ENCODE measurements at regions not wholly inside any gene's neighbourhood (a gene's known extent, or its start where the extent isn't known, plus 50 kb on each side); places are given as distances from the start of the nearest gene placed in this dataset.
A peak's percentile ranks its signal among the peaks of the same experiment; 100 is the strongest.

DNA sequence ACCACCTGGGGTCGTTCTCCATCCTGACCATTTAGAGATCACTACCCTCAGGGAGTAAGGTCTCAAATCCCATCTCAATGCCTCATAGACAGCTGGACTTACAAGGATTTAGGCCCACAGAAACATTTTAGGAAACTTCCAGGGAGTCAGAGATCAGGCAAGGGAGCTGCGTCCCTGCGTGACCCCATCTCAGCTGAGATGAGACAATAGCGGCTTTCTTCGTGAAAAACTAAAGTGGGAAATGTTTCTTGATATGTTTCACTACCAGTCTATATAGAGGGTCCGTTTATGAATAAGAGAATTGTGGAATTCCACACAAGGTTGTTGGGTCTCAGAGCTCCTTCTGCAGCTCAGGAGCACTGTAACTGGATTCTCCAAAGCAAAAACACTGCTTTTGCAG is 105.1 kb downstream of the VCPKMT start:
- H3K9me3 Mint-ChIP-seq, result no peaks in the 10 kb centered on the region
- H3K27me3 Mint-ChIP-seq, result no peaks in the 10 kb centered on the region
- no peak overlapping the region for H3K4me3 ChIP-seq (ENCODE audit: control insufficient read depth in 1 of 2, extremely low read depth in 1 of 2, low read length in 1 of 2)
- no peak overlapping the region for H3K27ac Mint-ChIP-seq
- 100% methylated on average over 1 of the region's 6 CpGs for WGBS (ENCODE audit: insufficient coverage)
- DNase-seq (no peak), ATAC-seq (replicated peaks in 1 of 4) (no peak)
- H3K4me1 ChIP-seq (ENCODE audit: control insufficient read depth in 1 of 2, extremely low read depth in 1 of 2, insufficient read depth in 2 of 2, low read length in 2 of 2), result peaks cover 0 to under 1% of the 10 kb centered on the region in 2 experiments
- ChIA-PET POLR2A (no interaction called here), CTCF (no interaction called here)
- no peak overlapping the region for H3K4me3 Mint-ChIP-seq
- H3K4me1 Mint-ChIP-seq, result peaks cover 8 to 22% (median 21%) of the 10 kb centered on the region in 3 donors
- H3K27ac ChIP-seq (ENCODE audit: low read length), result no peak overlapping the region
- H3K27me3 ChIP-seq (replicated peaks in 1 of 2; ENCODE audit: control insufficient read depth in 2 of 2, extremely low read depth in 1 of 2, insufficient read depth in 2 of 2, low read length in 1 of 2), result no peaks in the 10 kb centered on the region
- peaks cover 14% of the 10 kb centered on the region for H3K36me3 Mint-ChIP-seq
- H3K36me3 ChIP-seq (ENCODE audit: control insufficient read depth in 2 of 2, extremely low read depth in 1 of 2, insufficient read depth in 1 of 2, low read length in 1 of 2), result peaks cover 4 to 6% of the 10 kb centered on the region in 2 donors
- no peaks in the 10 kb centered on the region for H3K9me3 ChIP-seq

DNA sequence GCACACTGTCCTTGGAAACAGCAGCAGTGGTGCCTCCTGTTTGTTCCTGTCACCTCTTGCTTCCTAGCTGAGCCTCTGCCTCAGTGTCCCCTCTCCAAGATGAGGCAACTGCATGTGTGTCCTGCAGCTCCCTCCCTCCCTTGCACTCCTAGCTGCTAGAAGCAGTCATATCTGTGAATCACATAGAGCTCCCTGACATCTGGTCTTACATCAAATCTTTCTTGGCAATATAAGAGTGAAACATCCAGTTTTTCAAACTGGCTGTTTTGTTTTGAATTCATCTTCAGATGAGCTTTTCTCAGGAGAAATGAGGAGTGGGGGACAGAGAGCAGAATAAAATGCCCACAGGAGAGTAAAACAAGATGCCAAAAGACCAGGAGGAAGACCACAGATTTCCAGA is 103.7 kb downstream of the VCPKMT start:
- DNase-seq (no peak), ATAC-seq (replicated peaks in 1 of 4) (no peak)
- Mint-ChIP-seq H3K36me3 (peaks cover 14% of the 10 kb centered on the region), H3K4me3 (no peak overlapping the region), H3K4me1 (peaks cover 10 to 31% (median 23%) of the 10 kb centered on the region in 3 donors), H3K27ac (peak overlapping the region in 1 of 2 donors; percentile 34), H3K9me3 (no peaks in the 10 kb centered on the region), H3K27me3 (no peaks in the 10 kb centered on the region)
- H3K9me3 ChIP-seq, result no peaks in the 10 kb centered on the region
- H3K36me3 ChIP-seq (ENCODE audit: control insufficient read depth in 2 of 2, extremely low read depth in 1 of 2, insufficient read depth in 1 of 2, low read length in 1 of 2), result peaks cover 4 to 6% of the 10 kb centered on the region in 2 donors
- no peaks in the 10 kb centered on the region for H3K27me3 ChIP-seq (replicated peaks in 1 of 2; ENCODE audit: control insufficient read depth in 2 of 2, extremely low read depth in 1 of 2, insufficient read depth in 2 of 2, low read length in 1 of 2)
- peaks cover 0 to 10% of the 10 kb centered on the region in 2 experiments for H3K4me1 ChIP-seq (ENCODE audit: control insufficient read depth in 1 of 2, extremely low read depth in 1 of 2, insufficient read depth in 2 of 2, low read length in 2 of 2)
- POLR2A ChIA-PET, result interaction anchor here in 1 of 2 donors (0.5 to 0.6 kb wide), 2 partner anchors 14 to 88 kb away, joined by 3 read pairs; no protein-coding TSS in a partner anchor
- no peak overlapping the region for H3K4me3 ChIP-seq (ENCODE audit: control insufficient read depth in 1 of 2, extremely low read depth in 1 of 2, low read length in 1 of 2)
- CTCF ChIA-PET, result interaction anchor here (0.6 to 0.9 kb wide), 3 partner anchors 15 to 25 kb away, joined by 3 to 4 read pairs (median 3); no protein-coding TSS in a partner anchor
- no peak overlapping the region for H3K27ac ChIP-seq (ENCODE audit: low read length)

GRCh38 chr14:50013198-50013918 is 103.0 kb downstream of the VCPKMT start:
- Mint-ChIP-seq H3K4me1 (peaks cover 10 to 31% (median 23%) of the 10 kb centered on the region in 3 donors), H3K36me3 (peaks cover 14% of the 10 kb centered on the region), H3K9me3 (no peaks in the 10 kb centered on the region), H3K4me3 (no peak overlapping the region), H3K27me3 (no peaks in the 10 kb centered on the region), H3K27ac (peak overlapping the region in 1 of 2 donors; percentile 40)
- Histone ChIP-seq H3K4me1 (ENCODE audit: control insufficient read depth in 1 of 2, extremely low read depth in 1 of 2, insufficient read depth in 2 of 2, low read length in 2 of 2) (peaks cover 0 to 10% of the 10 kb centered on the region in 2 experiments), H3K27me3 (replicated peaks in 1 of 2; ENCODE audit: control insufficient read depth in 2 of 2, extremely low read depth in 1 of 2, insufficient read depth in 2 of 2, low read length in 1 of 2) (no peaks in the 10 kb centered on the region), H3K27ac (ENCODE audit: low read length) (no peak overlapping the region), H3K36me3 (ENCODE audit: control insufficient read depth in 2 of 2, extremely low read depth in 1 of 2, insufficient read depth in 1 of 2, low read length in 1 of 2) (peaks cover 4 to 6% of the 10 kb centered on the region in 2 donors), H3K9me3 (no peaks in the 10 kb centered on the region), H3K4me3 (ENCODE audit: control insufficient read depth in 1 of 2, extremely low read depth in 1 of 2, low read length in 1 of 2) (no peak overlapping the region)
- DNase-seq (no peak), ATAC-seq (replicated peaks in 1 of 4) (no peak)
- POLR2A ChIA-PET, result interaction anchor here in 1 of 2 donors (0.5 kb wide), 1 partner anchor 160 kb away, joined by 7 read pairs; no protein-coding TSS in a partner anchor
- CTCF ChIA-PET, result interaction anchor here in 1 of 2 donors (0.8 kb wide), 1 partner anchor 14 kb away, joined by 3 read pairs; no protein-coding TSS in a partner anchor
- WGBS (ENCODE audit: insufficient coverage), result 88% methylated on average over 4 of the region's 7 CpGs

GRCh38 chr14:50013934-50014333 is 102.4 kb downstream of the VCPKMT start:
- no peak overlapping the region for H3K27ac ChIP-seq (ENCODE audit: low read length)
- Mint-ChIP-seq H3K27ac (no peak overlapping the region), H3K9me3 (no peaks in the 10 kb centered on the region), H3K4me3 (no peak overlapping the region), H3K36me3 (peaks cover 18% of the 10 kb centered on the region), H3K4me1 (peaks cover 10 to 31% (median 20%) of the 10 kb centered on the region in 3 donors), H3K27me3 (no peaks in the 10 kb centered on the region)
- peaks cover 4 to 6% of the 10 kb centered on the region in 2 donors for H3K36me3 ChIP-seq (ENCODE audit: control insufficient read depth in 2 of 2, extremely low read depth in 1 of 2, insufficient read depth in 1 of 2, low read length in 1 of 2)
- H3K4me1 ChIP-seq (ENCODE audit: control insufficient read depth in 1 of 2, extremely low read depth in 1 of 2, insufficient read depth in 2 of 2, low read length in 2 of 2), result peaks cover 0 to 10% of the 10 kb centered on the region in 2 experiments
- no peak overlapping the region for H3K4me3 ChIP-seq (ENCODE audit: control insufficient read depth in 1 of 2, extremely low read depth in 1 of 2, low read length in 1 of 2)
- no peaks in the 10 kb centered on the region for H3K27me3 ChIP-seq (replicated peaks in 1 of 2; ENCODE audit: control insufficient read depth in 2 of 2, extremely low read depth in 1 of 2, insufficient read depth in 2 of 2, low read length in 1 of 2)
- no CpG with 5 or more reads among the region's 2 CpGs for WGBS (ENCODE audit: insufficient coverage)
- ATAC-seq (replicated peaks in 1 of 4) (no peak), DNase-seq (no peak)
- ChIA-PET CTCF (no interaction called here), POLR2A (interaction anchor here in 1 of 2 donors (0.5 kb wide), 1 partner anchor 161 kb away, joined by 7 read pairs; no protein-coding TSS in a partner anchor)
- no peaks in the 10 kb centered on the region for H3K9me3 ChIP-seq

GRCh38 chr14:50014809-50015430 is 101.5 kb downstream of the VCPKMT start:
- POLR2A ChIA-PET, result no interaction called here
- CTCF ChIA-PET, result interaction anchor here (0.6 to 0.9 kb wide), 2 partner anchors 24 to 31 kb away, joined by 3 read pairs; no protein-coding TSS in a partner anchor

GRCh38 chr14:50015716-50016115 is 100.7 kb downstream of the VCPKMT start:
- H3K36me3 ChIP-seq (ENCODE audit: control insufficient read depth in 2 of 2, extremely low read depth in 1 of 2, insufficient read depth in 1 of 2, low read length in 1 of 2), result peaks cover 0 to under 1% of the 10 kb centered on the region in 2 donors
- peaks cover 3 to 9% (median 5%) of the 10 kb centered on the region in 3 donors for H3K9me3 Mint-ChIP-seq
- peaks cover 29% of the 10 kb centered on the region for H3K36me3 Mint-ChIP-seq
- WGBS (ENCODE audit: insufficient coverage), result no CpG with 5 or more reads among the region's 3 CpGs
- H3K9me3 ChIP-seq, result no peaks in the 10 kb centered on the region
- DNase-seq (no peak), ATAC-seq (replicated peaks in 1 of 4) (no peak)
- ChIA-PET POLR2A (no interaction called here), CTCF (interaction anchor here (0.6 to 1.0 kb wide), 3 partner anchors 24 to 150 kb away, joined by 3 read pairs; no protein-coding TSS in a partner anchor)
- no peak overlapping the region for H3K4me3 ChIP-seq (ENCODE audit: control insufficient read depth in 1 of 2, extremely low read depth in 1 of 2, low read length in 1 of 2)
- H3K4me1 ChIP-seq (ENCODE audit: control insufficient read depth in 1 of 2, extremely low read depth in 1 of 2, insufficient read depth in 2 of 2, low read length in 2 of 2), result peaks cover 0 to 10% of the 10 kb centered on the region in 2 experiments
- peak overlapping the region in 1 of 2 donors; percentile 25 for H3K27ac Mint-ChIP-seq
- no peaks in the 10 kb centered on the region for H3K27me3 Mint-ChIP-seq
- no peaks in the 10 kb centered on the region for H3K27me3 ChIP-seq (replicated peaks in 1 of 2; ENCODE audit: control insufficient read depth in 2 of 2, extremely low read depth in 1 of 2, insufficient read depth in 2 of 2, low read length in 1 of 2)
- H3K27ac ChIP-seq (ENCODE audit: low read length), result no peak overlapping the region
- H3K4me3 Mint-ChIP-seq, result no peak overlapping the region
- peaks cover 10 to 31% (median 22%) of the 10 kb centered on the region in 3 donors for H3K4me1 Mint-ChIP-seq

More at GRCh38 chr14:50014809-50015430, 101.5 kb downstream of the VCPKMT start:
- Mint-ChIP-seq H3K9me3 (peaks cover 0 to 4% (median 0%) of the 10 kb centered on the region in 3 donors), H3K27ac (peak overlapping the region in 1 of 2 donors; percentile 64), H3K4me1 (peaks cover 10 to 31% (median 20%) of the 10 kb centered on the region in 3 donors), H3K36me3 (peaks cover 28% of the 10 kb centered on the region), H3K4me3 (no peak overlapping the region), H3K27me3 (no peaks in the 10 kb centered on the region)
- H3K36me3 ChIP-seq (ENCODE audit: control insufficient read depth in 2 of 2, extremely low read depth in 1 of 2, insufficient read depth in 1 of 2, low read length in 1 of 2), result peaks cover 4 to 6% of the 10 kb centered on the region in 2 donors
- H3K4me1 ChIP-seq (ENCODE audit: control insufficient read depth in 1 of 2, extremely low read depth in 1 of 2, insufficient read depth in 2 of 2, low read length in 2 of 2), result peaks cover 0 to 10% of the 10 kb centered on the region in 2 experiments
- no peak overlapping the region for H3K27ac ChIP-seq (ENCODE audit: low read length)
- 86% methylated on average over 2 of the region's 2 CpGs for WGBS (ENCODE audit: insufficient coverage)
- ATAC-seq (replicated peaks in 1 of 4) (no peak), DNase-seq (no peak)
- H3K4me3 ChIP-seq (ENCODE audit: control insufficient read depth in 1 of 2, extremely low read depth in 1 of 2, low read length in 1 of 2), result no peak overlapping the region
- H3K9me3 ChIP-seq, result no peaks in the 10 kb centered on the region
- no peaks in the 10 kb centered on the region for H3K27me3 ChIP-seq (replicated peaks in 1 of 2; ENCODE audit: control insufficient read depth in 2 of 2, extremely low read depth in 1 of 2, insufficient read depth in 2 of 2, low read length in 1 of 2)
